Hematopoietic multipotent progenitor cell treated with erythropoietin and hydrocortisone succinate and interleukin-3 and kit ligand, for 6 days (in vitro differentiated cells): ENCODE measurements at regions not wholly inside any gene's neighbourhood (a gene's known extent, or its start where the extent isn't known, plus 50 kb on each side); places are given as distances from the start of the nearest gene placed in this dataset.

Experiments used
- DNase-seq: peaks from one replicate; pipeline ENCODE4 v3.0.0-alpha.2; 2015

DNA sequence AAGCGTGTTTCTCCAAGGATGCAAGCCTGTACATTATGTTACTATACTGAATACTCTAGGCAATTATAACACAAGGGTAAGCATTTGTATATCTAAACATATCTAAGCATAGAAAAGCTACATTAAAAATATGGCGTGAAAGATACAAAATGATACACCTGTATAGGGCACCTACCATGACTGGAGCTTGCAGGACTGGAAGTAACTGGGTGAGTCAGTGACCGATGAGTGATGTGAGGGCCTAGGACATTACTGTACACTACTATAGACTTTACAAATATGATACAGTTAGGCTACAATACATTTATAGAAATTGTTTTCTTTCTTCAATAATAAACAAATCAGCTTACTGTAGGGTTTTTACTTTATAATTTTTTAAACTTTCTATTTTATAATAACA is 1127.2 kb upstream of the LRRN3 start:
- no peak for DNase-seq

DNA sequence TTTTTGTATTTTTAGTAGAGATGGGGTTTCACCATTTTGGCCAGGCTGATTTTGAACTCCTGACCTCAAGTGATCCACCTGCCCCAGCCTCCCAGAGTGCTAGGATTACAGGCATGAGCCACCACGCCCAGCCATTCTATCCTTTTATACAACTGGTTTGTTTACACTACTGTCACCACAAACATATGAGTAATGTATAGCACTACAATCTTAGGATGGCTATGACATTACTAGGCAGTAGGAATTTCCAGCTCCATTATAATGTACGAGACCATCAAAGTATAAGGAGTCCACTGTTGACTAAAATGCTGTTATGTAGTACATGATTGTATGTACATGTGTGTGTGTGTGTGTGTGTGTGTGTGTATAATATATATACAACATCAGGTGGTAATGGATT is 1126.1 kb upstream of the LRRN3 start:
- DNase-seq: no peak

DNA sequence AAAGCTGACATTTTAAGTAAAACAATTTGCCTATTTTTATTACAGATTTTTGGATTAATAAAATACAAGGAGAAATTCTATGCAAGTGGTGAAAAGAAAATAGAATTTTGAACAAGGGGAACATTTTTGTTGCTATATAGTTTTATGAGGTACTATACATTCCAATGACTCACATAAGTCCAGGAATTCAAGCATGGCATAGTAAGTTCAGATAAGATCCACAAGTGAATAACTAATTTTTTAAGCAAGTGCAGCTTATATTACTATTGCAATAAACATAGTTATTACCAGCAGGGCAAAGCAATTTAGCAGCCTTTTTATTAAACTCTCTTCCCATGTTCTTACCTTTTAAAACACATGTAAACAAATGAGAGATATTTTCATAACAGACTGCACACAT is 1123.5 kb upstream of the LRRN3 start:
- no peak for DNase-seq

DNA sequence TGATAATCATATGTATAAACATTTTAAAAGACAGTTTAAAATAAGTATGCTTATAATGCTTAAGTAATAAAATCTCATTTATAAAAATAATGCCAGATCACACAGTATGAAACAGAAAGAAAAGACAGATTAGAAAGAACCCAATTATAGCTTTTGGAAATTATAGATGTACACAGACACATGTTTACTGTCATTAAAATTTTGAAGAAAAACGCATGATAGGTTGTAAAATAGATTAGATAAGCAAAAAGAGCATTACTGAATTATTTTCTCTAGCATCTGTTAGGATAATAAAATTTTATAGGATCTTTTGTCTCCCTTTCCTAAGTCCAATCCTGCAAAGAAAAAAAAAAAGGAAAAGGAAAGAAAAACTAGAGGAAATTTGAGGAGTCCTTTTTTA is 1107.3 kb upstream of the LRRN3 start:
- no peak for DNase-seq

DNA sequence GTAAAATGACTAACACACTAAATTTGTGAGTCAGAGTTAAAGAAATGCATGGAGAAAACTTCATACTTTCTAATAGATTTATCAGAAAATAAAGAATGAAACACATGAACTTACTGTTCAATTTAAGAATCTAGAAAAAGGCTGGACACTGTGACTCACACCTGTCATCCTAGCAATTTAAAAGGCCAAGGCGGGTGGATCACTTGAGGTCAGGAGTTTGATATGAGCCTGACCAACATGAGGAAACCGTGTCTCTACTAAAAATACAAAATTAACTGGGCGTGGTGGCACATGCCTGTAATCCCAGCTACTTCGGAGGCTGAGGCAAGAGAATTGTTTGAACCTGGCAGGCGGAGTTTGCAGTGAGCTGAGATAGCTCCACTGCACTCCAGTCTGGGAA is 1106.2 kb upstream of the LRRN3 start:
- DNase-seq: no peak

DNA sequence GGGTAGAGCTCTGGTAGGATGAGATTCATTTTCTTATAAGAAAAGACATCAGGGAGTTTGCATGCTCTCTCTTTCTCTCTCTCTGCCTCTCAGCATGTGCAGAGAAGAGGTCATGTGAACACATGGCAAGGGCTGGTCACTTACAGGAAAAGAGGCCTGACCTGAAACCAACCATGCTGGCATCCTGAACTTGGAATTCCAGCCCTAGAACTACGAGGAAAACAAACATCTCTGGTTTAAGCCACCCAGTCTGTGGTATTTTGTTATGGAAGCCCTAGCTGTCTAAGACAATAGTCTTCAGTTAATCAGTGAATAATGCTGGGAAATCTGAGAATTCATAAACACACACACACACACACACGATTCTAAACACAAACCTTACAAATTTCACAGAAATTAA is 1104.2 kb upstream of the LRRN3 start:
- no peak for DNase-seq

DNA sequence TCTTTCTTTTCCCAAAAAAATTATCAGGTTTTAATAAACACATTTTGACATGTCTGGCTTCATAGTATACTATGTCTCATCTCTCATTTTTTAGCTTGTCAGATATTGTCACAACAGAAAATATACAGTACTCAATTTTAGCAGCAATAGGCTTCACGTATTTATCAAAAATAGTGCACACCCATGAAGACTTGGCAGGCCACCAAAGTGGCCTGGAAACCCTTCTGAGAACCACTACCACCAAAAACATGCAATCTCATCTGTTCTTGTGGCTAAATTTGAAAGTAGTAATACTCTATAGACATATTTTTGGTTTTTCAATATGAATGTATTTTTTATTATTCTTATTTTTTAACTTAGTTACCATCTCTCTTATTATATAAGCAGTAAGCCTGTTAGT is 1094.5 kb upstream of the LRRN3 start:
- no peak for DNase-seq

DNA sequence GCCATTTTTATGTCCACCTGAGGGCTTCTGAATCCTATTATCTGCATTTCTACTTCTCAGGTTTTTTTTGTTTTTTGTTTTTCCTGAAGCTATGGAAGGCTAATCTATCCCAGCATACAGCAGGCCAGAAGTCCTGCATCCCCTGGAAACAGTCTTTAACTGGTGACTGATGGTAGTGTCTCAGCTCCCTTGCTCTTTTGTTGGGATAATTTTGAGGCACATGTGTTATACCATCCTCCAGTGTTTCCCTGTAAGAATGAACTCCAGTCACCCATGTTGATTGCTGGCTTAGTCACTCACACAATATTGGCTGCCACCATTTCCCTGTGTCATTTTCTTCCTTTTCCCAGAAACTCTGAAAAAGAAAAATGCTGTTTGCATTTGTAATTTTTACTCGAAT is 1094.0 kb upstream of the LRRN3 start:
- DNase-seq: no peak

DNA sequence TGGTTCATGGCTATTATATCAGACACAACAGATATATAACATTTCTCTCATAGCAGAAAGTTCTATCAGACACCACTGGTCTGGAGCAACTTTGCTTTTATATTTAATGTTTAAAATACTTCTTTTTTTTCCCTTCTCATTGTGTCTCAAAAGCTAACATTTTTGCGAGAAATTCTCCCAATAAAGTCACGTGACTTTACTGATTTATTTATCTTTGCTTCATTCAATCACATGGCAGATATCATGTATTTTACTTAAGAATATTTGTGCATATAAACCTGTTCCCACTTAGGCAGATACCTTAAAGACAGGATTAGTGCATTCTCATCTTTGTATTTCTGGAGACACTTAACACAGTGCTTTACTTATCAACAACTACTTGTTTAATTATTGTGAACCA is 1093.1 kb upstream of the LRRN3 start:
- no peak for DNase-seq

DNA sequence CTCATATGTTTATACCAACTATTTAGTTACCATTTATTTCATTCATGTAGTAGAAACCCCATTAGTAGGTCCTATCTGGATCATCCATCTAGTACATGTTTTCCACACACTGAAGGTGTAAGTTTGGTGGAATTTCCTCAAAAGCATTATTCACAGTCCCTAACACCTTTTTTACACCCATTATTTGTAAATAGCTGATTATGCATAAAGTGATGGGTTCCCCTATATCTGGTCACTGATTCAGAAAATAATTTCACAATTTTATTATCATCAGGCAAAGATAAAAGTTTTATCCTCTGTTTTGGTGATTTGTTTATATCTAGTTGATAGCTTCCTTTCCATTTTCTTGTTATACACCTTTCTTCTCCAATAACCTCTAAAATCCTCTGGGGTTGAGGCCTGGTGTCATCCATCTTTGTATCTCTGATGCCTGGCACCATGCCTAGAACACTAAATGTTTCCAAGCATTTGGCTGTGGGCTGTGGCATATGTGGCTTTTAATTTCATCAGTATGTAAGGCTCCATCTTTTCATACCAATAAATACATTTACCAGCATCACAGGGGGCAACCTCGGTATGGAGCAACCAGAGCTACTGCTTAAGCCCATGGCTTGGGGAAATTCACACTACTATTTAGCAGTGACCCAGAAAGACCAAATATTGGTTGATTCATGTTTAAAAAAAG is 1089.5 kb upstream of the LRRN3 start:
- DNase-seq: no peak

DNA sequence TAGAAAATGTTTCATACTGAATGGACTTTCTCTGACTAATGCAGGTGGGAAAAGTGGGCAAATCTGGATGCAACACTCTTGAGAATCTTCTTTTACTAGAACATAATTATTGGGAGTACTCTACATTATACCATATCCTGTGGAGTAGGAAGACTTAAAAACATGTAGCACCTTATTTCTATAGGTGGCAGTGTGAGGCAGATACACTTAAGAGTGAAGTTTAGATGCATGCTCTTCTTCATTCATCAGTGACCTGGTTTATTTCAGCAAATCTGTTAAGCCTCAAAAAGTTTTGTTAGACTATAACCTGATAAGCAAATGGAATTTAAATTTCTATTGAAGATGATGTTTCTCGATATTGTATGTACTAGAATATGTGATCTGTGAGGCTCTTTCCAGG is 1087.1 kb upstream of the LRRN3 start:
- DNase-seq: no peak

DNA sequence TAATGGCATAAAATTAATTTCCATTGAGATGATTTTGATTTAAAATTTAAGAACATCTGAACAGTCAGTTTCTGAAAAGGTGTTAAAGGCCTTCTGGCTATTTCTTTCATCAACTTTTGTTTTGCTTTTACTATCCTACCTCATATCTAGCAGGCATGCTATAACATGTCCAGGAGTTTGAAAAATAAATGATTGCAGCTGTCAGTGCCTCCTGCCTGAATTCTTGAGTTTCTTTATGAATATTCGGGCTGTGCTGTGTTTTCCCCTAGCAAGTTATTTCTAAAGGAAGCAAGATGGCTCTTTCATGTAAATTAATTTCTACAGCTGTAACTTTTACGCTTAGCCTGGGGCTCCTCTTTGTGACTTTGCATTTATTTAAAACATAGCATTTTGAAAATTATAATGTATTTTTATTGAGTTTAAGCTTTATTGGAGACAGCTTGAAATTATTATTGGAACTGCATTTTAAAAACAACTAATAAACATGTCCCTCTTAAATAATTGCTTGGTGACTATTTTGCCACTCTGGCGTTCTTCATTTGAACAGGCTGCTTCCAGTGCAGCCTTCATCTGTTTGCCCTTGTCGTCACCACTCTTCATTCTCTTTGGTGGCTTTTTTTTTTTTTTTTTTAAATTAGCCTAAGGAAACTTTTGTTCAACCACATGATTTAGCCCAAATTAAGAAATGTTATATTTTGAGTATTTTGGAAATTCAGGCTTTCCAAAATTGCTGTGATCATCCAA is 1083.4 kb upstream of the LRRN3 start:
- DNase-seq: no peak

DNA sequence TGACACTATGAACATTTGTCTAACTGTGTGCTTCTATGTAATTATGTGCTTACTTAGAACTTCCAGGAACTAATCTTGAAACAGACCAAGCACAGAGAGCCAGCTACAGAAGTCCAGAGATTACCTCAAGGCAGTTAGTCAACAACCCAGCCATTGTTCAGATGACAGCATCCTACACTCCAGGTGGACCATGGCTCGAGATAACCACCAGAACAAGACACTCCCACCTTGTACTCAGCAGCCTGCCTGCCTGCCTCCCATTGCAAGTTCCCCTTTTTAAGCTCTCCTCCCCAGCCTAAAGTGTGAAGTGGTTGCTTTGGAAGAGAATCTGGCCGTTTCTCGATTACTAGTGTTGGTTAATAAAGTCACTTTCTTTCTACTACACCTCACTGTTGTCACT is 1080.6 kb upstream of the LRRN3 start:
- no peak for DNase-seq

DNA sequence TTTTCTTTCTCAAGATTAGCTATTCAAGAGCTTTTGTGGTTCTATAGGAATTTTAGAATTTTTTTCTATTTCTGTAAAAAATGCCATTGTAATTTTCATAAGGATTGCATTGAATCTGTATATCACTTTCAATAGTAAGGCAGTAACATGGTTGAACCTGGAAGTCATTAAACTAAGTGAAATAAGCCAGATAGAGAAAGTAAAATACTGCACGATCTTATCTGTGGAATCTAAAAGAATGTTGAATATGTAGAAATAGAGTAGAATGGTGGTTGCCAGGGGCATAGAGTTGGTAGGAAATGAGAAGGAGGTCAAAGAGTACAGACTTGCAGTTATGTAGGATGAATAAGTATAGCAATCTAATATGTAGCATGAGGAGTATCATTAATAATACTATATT is 1073.5 kb upstream of the LRRN3 start:
- no peak for DNase-seq

DNA sequence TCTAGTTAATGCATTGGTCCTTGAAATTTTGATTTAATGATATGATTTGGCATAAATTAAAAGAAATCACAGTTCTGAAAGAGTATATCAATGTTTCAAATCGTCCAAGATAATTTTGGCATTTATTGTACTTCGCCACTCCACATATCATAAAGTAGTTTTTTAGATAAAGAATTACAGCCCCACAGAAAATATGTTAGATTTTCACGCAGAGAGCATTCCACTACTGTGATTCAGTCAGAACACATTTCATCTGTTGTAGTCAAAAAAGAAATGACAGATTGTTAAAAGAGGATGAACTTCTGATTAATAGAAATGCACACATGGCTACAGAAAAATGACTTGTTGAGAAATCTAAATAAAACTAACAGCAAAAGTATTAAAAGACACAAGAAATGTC is 1063.5 kb upstream of the LRRN3 start:
- no peak for DNase-seq

DNA sequence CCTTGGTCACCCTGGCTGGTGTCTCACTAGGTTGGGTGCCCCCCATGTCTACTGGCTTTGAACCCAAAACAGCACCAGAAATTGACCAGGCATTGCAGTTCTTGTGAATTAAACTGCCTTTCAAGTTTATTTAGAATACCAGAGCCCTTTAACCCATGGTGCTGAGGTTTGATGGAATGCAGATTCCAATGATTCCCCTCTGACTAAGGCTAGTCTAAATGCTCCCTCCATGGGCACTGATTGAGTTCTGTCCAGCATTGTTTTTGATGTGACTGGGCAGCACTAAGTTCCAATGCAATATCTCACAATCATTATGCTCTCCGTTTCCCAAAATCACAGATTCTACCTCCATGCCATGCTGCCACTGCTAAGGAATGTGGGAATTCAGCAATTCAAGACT is 1047.4 kb upstream of the LRRN3 start:
- DNase-seq: no peak

DNA sequence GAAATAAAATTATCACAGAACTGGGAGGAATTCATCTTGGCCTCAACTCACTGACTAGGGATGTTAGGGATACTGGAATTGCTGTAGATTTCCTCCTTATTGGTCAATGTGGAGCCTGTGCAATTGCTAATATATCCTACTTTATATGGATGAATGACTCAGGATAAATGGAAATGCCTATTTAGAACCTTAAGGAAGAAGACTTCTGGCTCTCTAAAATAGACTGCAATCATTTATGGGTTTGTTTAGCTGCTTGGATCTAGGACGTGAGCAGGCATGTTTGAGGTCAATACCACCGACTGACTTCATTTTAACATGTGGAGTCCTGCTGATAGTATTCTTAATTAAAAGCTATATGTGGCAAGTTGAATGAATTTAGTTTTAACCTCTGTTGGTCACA is 1040.1 kb upstream of the LRRN3 start:
- no peak for DNase-seq

DNA sequence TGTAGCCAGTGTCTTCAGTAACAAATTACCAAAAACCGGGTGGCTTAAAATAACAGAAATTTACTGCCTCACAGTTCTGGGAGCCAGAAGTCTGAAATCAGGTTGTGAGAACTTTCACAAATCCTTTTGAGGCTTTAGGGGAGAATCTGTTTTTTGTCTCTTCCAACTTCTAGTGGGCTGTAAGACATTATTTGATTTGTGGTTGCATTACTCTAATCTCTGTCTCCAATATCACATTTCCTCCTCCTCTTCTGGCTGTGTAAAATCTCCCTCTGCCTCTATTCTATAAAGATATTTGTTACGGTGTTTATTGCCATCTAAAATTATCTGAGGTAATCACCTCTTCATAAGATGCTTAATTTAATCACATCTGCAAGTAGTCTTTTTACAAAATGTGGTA is 1039.6 kb upstream of the LRRN3 start:
- no peak for DNase-seq

DNA sequence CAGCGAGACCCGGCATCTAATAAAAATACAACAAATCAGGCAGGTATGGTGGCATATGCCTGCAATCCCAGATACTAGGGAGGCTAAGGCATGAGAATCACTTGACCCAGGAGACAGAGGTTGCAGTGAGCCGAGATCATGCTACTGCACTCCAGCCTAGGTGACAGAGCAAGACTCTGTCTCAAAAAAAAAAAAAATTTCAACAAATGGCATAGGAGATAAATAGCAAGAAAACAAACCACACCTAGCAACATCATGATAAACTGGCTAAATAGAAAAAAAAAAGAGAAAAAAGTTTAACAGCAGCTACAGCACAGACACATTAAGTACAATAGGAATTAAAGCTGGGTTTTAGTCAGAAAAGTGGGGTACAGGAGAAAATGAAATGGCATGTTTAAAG is 1034.6 kb upstream of the LRRN3 start:
- DNase-seq: no peak

DNA sequence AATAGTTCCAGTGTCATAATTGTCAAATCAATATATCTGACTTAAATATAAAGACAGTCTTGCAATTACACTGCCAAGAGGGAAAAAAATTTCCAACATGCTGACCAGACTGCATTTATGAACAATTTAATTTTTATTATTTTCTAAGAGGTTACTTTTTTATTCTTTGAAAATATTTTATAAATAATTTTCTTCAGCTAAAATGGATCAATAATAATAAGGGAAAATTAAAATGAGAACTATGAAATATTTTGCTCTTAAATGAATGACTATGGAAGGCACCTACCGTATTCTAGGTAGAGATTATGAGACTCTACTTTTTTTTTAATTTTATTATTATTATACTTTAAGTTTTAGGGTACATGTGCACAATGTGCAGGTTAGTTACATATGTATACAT is 1032.5 kb upstream of the LRRN3 start:
- no peak for DNase-seq

DNA sequence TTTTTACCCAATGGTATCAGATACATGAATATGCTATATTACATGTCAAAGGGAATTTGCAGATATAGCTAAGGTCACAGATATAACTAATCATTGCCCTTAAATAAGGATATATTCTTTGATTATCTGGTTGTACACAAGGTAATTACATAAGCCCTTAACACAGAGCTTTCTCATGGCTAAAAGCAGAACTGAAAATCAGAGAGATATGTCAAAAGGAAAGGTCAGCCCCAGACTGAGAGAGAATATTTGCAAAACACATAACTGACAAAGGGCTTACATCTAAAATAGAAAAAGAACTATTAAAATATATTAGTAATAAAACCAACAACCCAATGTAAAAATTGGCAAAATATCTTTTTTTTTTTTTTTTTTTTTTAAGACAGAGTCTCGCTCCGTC is 1029.5 kb upstream of the LRRN3 start:
- no peak for DNase-seq

DNA sequence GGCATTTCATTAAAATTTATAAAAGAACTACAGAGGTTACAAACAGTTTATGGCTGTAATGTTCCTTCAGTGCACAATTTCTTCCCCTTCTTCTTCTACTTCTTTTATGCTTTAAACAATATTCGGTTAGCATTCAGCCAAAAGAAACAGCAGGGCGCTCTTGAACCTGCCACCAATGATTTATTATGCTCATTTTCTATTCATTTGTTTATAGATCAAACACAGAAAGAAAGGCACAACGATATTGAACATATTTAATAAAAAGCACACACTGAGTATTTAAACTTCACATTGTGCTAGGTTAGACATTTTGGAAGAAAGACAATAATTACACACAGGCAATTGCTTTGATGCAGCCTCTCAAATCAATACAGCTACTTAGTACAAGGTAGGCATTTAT is 1025.8 kb upstream of the LRRN3 start:
- DNase-seq: no peak

DNA sequence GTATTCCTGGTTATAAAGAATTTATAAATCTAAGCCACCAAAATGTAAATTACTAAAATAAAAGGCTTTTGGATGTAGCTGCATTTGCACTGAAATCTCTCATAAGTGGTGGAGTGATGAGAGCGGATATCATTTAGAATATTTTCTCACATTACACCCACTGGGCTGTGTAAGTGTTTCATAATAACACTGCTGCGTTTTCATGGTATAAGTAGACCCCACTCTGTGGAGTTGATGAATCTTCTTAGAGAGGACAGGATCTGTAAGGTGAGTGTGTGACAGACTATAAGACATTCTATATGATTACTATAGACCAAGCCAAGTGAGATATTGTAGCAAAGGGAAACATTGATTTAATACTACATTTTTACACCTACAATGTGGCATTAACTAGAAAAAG is 1024.1 kb upstream of the LRRN3 start:
- no peak for DNase-seq

DNA sequence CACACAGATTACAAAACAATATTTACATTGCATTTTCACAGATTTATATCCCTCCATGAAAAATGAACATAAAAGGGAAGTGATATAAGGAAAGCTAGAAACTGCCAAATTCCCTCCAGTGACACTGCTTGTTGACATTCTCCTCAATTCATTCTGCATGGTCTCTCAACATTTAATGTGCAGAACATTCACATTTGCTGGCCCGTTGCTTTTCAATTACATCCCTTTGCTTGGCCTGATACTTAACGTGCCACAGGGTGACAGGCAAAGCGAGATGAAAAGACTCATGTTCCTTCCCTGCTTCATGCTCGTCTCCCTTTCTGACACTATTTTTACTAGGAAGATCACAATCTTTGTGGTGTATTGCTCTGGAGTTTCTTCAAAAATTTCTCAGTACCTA is 1019.7 kb upstream of the LRRN3 start:
- no peak for DNase-seq

DNA sequence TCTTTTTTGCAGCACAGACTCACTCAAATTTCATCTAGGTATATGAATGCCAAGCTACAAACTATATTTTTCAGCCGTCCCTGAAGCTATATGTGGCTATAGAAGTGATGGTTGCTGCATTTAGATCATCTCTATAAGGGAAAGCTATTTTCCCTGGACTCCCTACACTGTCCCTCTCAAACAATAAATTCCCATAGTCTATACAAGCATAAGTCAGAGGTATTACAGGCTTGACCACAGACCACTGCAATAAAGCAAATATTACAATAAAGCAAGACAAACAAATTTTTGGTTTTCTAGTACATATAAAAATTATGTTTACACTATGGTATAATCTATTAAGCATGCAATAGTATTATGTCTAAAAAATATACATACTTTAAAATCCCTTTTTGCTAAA is 1015.5 kb upstream of the LRRN3 start:
- DNase-seq: no peak
